ENCODE measurements at regions not wholly inside any gene's neighbourhood (a gene's known extent, or its start where the extent isn't known, plus 50 kb on each side); places are given as distances from the start of the nearest gene placed in this dataset.
"Not testable (repeated sequence)": the region's sequence is repeated elsewhere in the genome, so short reads cannot be mapped to it uniquely, and the experiment has no call there.

- Histone ChIP-seq H3K4me1 (ENCODE audit: insufficient read depth, poor library complexity, severe bottlenecking) (no peaks in the 10 kb centered on the region), H3K4me3 (ENCODE audit: severe bottlenecking) (no peak overlapping the region), H3K27me3 (ENCODE audit: insufficient read depth, poor library complexity, severe bottlenecking) (no peaks in the 10 kb centered on the region), H3K36me3 (ENCODE audit: low read depth) (no peaks in the 10 kb centered on the region), H3K9me3 (ENCODE audit: severe bottlenecking) (no peaks in the 10 kb centered on the region), H3K27ac (ENCODE audit: poor library complexity, severe bottlenecking) (no peak overlapping the region)
- ATAC-seq (ENCODE audit: low read depth), result no peak
- DNase-seq (ENCODE audit: low spot score), result no peak
- no peak for TF ChIP-seq CTCF (IDR thresholded peaks at IDR 0.05; ENCODE audit: poor library complexity, severe bottlenecking)
Measured at GRCh38 chr5:42875785-42876374, 64.2 kb upstream of the SELENOP start.

GRCh38 chr5:42875211-42875610 lies 63.5 kb upstream of the SELENOP start:
- no peaks in the 10 kb centered on the region for H3K36me3 ChIP-seq (ENCODE audit: low read depth)
- TF ChIP-seq CTCF (IDR thresholded peaks at IDR 0.05; ENCODE audit: poor library complexity, severe bottlenecking), result no peak
- ATAC-seq (ENCODE audit: low read depth) (no peak), DNase-seq (ENCODE audit: low spot score) (no peak)
- H3K9me3 ChIP-seq (ENCODE audit: severe bottlenecking), result no peaks in the 10 kb centered on the region
- no peak overlapping the region for H3K4me3 ChIP-seq (ENCODE audit: severe bottlenecking)
- H3K27me3 ChIP-seq (ENCODE audit: insufficient read depth, poor library complexity, severe bottlenecking), result no peaks in the 10 kb centered on the region
- no peaks in the 10 kb centered on the region for H3K4me1 ChIP-seq (ENCODE audit: insufficient read depth, poor library complexity, severe bottlenecking)
- H3K27ac ChIP-seq (ENCODE audit: poor library complexity, severe bottlenecking), result no peak overlapping the region

GRCh38 chr5:42874621-42875198 lies 63.0 kb upstream of the SELENOP start:
- Histone ChIP-seq H3K27me3 (ENCODE audit: insufficient read depth, poor library complexity, severe bottlenecking) (no peaks in the 10 kb centered on the region), H3K36me3 (ENCODE audit: low read depth) (no peaks in the 10 kb centered on the region), H3K9me3 (ENCODE audit: severe bottlenecking) (no peaks in the 10 kb centered on the region), H3K4me1 (ENCODE audit: insufficient read depth, poor library complexity, severe bottlenecking) (no peaks in the 10 kb centered on the region), H3K27ac (ENCODE audit: poor library complexity, severe bottlenecking) (no peak overlapping the region), H3K4me3 (ENCODE audit: severe bottlenecking) (no peak overlapping the region)
- no peak for TF ChIP-seq CTCF (IDR thresholded peaks at IDR 0.05; ENCODE audit: poor library complexity, severe bottlenecking)
- DNase-seq (ENCODE audit: low spot score) (no peak), ATAC-seq (ENCODE audit: low read depth) (no peak)

GRCh38 chr5:42872865-42873264 lies 61.2 kb upstream of the SELENOP start:
- no peak for TF ChIP-seq CTCF (IDR thresholded peaks at IDR 0.05; ENCODE audit: poor library complexity, severe bottlenecking)
- ATAC-seq (ENCODE audit: low read depth) (no peak), DNase-seq (ENCODE audit: low spot score) (no peak)
- Histone ChIP-seq H3K4me1 (ENCODE audit: insufficient read depth, poor library complexity, severe bottlenecking) (no peaks in the 10 kb centered on the region), H3K9me3 (ENCODE audit: severe bottlenecking) (no peaks in the 10 kb centered on the region), H3K4me3 (ENCODE audit: severe bottlenecking) (no peak overlapping the region), H3K36me3 (ENCODE audit: low read depth) (no peaks in the 10 kb centered on the region), H3K27me3 (ENCODE audit: insufficient read depth, poor library complexity, severe bottlenecking) (no peaks in the 10 kb centered on the region), H3K27ac (ENCODE audit: poor library complexity, severe bottlenecking) (no peak overlapping the region)

GRCh38 chr5:42870882-42871418 lies 59.3 kb upstream of the SELENOP start:
- DNase-seq (ENCODE audit: low spot score) (no peak), ATAC-seq (ENCODE audit: low read depth) (peak; percentile 46; the same call in 1 of the 3 replicates)
- no peak for TF ChIP-seq CTCF (IDR thresholded peaks at IDR 0.05; ENCODE audit: poor library complexity, severe bottlenecking)
- H3K36me3 ChIP-seq (ENCODE audit: low read depth), result no peaks in the 10 kb centered on the region
- H3K4me3 ChIP-seq (ENCODE audit: severe bottlenecking), result no peak overlapping the region
- H3K9me3 ChIP-seq (ENCODE audit: severe bottlenecking), result no peaks in the 10 kb centered on the region
- no peaks in the 10 kb centered on the region for H3K27me3 ChIP-seq (ENCODE audit: insufficient read depth, poor library complexity, severe bottlenecking)
- H3K4me1 ChIP-seq (ENCODE audit: insufficient read depth, poor library complexity, severe bottlenecking), result no peaks in the 10 kb centered on the region
- H3K27ac ChIP-seq (ENCODE audit: poor library complexity, severe bottlenecking), result no peak overlapping the region

- not testable (repeated sequence) for H3K9me3 ChIP-seq (ENCODE audit: severe bottlenecking); H3K36me3 ChIP-seq (ENCODE audit: low read depth); ATAC-seq (ENCODE audit: low read depth); H3K4me3 ChIP-seq (ENCODE audit: severe bottlenecking); H3K27ac ChIP-seq (ENCODE audit: poor library complexity, severe bottlenecking); H3K27me3 ChIP-seq (ENCODE audit: insufficient read depth, poor library complexity, severe bottlenecking); DNase-seq (ENCODE audit: low spot score); H3K4me1 ChIP-seq (ENCODE audit: insufficient read depth, poor library complexity, severe bottlenecking)
Measured at GRCh38 chr5:42868417-42868816, 56.7 kb upstream of the SELENOP start.

GRCh38 chr5:42864749-42865148 lies 53.1 kb upstream of the SELENOP start:
- ATAC-seq (ENCODE audit: low read depth); DNase-seq (ENCODE audit: low spot score); H3K36me3 ChIP-seq (ENCODE audit: low read depth); H3K9me3 ChIP-seq (ENCODE audit: severe bottlenecking); H3K4me3 ChIP-seq (ENCODE audit: severe bottlenecking); H3K27ac ChIP-seq (ENCODE audit: poor library complexity, severe bottlenecking); H3K27me3 ChIP-seq (ENCODE audit: insufficient read depth, poor library complexity, severe bottlenecking); H3K4me1 ChIP-seq (ENCODE audit: insufficient read depth, poor library complexity, severe bottlenecking): not testable (repeated sequence)

Measured in RWPE2 (cell line).